Activated T-helper 17 cell treated with anti-CD3 and anti-CD28 coated beads, Interleukin-2, amount 50 U/mL, for 72 hours (primary cell): ENCODE measurements at regions not wholly inside any gene's neighbourhood (a gene's known extent, or its start where the extent isn't known, plus 50 kb on each side); places are given as distances from the start of the nearest gene placed in this dataset.
A peak's percentile ranks its signal among the peaks of the same experiment; 100 is the strongest.

Source experiments
- ATAC-seq: fragments of 150-1000 bp; cut with Tn5 transposase; replicated peaks from 2 replicates; pipeline ENCODE4 v1.10.0; 2021; ENCODE audit warnings: mild to moderate bottlenecking, moderate library complexity
- H3K27ac Mint-ChIP-seq: one replicate; pipeline ENCODE4 v1.8.0; 2022; ENCODE audit warnings: mixed read lengths
- H3K27me3 Mint-ChIP-seq: one replicate; pipeline ENCODE4 v1.8.0; 2022; ENCODE audit warnings: mixed read lengths
- H3K36me3 Mint-ChIP-seq: one replicate; pipeline ENCODE4 v1.8.0; 2022; ENCODE audit warnings: low read depth, mild to moderate bottlenecking, mixed read lengths
- H3K4me1 Mint-ChIP-seq: one replicate; pipeline ENCODE4 v1.8.0; 2022; ENCODE audit warnings: mixed read lengths
- H3K4me3 Mint-ChIP-seq: one replicate; pipeline ENCODE4 v1.8.0; 2022; ENCODE audit warnings: mild to moderate bottlenecking, mixed read lengths
- H3K9me3 Mint-ChIP-seq: one replicate; pipeline ENCODE4 v1.8.0; 2022; ENCODE audit warnings: mixed read lengths

- H3K36me3 Mint-ChIP-seq: no peaks in the 10 kb centered on the region
- peaks cover 4% of the 10 kb centered on the region for H3K9me3 Mint-ChIP-seq
- no peak overlapping the region for H3K27ac Mint-ChIP-seq
- no peak overlapping the region for H3K4me3 Mint-ChIP-seq
- no peak for ATAC-seq
- peaks cover 11% of the 10 kb centered on the region for H3K27me3 Mint-ChIP-seq
- peaks cover 17% of the 10 kb centered on the region for H3K4me1 Mint-ChIP-seq
Observed at GRCh38 chr4:163611182-163611581, 116.7 kb downstream of the TMA16 start.

DNA sequence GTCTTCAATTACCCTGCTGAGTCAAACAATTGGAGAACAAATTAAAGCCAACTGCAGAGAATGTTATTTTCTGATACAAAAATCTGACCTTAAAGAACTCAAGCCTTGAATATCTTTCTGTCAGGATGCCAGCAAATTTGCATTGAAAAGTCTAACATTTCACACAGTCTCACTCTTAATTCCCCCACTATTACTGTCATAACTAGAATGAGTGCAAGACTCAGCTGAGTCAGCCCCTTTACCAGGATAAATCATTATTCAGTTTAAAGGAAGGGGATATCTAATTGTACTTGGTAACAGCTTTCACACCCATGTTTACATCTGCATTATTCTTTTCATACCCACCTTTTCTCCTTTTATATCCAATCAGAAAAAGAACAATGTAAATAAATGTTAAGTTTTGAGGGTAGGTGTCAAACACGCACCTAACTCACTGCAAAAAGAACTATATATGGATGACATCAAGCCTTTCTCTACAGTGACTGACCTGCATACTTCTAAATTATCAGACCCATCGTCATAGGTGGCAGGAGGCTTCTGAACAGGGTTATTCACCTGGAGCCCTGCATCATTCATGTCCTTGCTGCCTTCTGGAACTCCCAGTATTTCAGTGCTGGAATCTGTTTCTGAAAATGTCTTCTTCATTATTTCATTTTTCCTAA lies 117.4 kb downstream of the TMA16 start:
- no peak overlapping the region for H3K4me3 Mint-ChIP-seq
- no peak overlapping the region for H3K27ac Mint-ChIP-seq
- peaks cover 11% of the 10 kb centered on the region for H3K27me3 Mint-ChIP-seq
- no peaks in the 10 kb centered on the region for H3K36me3 Mint-ChIP-seq
- H3K4me1 Mint-ChIP-seq: peaks cover 16% of the 10 kb centered on the region
- H3K9me3 Mint-ChIP-seq: peaks cover 4% of the 10 kb centered on the region
- ATAC-seq: no peak

DNA sequence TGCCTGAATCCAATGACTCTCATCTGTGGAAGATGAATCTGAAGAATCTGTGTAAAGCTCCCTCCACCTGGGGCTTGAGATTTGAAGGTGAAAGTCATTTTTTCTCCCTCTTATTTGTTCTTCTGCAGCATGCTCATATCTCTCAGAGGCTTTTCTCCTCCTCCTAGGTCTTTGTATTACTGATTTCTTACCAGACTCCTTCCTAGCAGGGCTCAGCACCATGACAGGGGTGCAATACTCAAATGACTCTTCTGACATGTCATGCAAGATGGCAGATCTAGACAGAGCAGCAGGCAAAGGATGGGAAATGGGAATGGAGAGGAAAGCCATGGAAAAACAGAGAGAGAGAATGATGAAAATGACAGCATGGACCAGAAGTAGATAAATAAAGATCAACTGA lies 118.3 kb downstream of the TMA16 start:
- Mint-ChIP-seq H3K4me3 (no peak overlapping the region), H3K36me3 (no peaks in the 10 kb centered on the region), H3K27me3 (peaks cover 11% of the 10 kb centered on the region), H3K4me1 (peaks cover 12% of the 10 kb centered on the region), H3K27ac (no peak overlapping the region), H3K9me3 (peaks cover 4% of the 10 kb centered on the region)
- ATAC-seq: no peak

GRCh38 chr4:163613383-163613782 lies 118.9 kb downstream of the TMA16 start:
- ATAC-seq: no peak
- H3K27me3 Mint-ChIP-seq: peaks cover 11% of the 10 kb centered on the region
- H3K4me3 Mint-ChIP-seq: no peak overlapping the region
- H3K27ac Mint-ChIP-seq: no peak overlapping the region
- H3K9me3 Mint-ChIP-seq: peaks cover 4% of the 10 kb centered on the region
- H3K4me1 Mint-ChIP-seq: peaks cover 6% of the 10 kb centered on the region
- H3K36me3 Mint-ChIP-seq: no peaks in the 10 kb centered on the region

GRCh38 chr4:163614866-163615265 lies 120.4 kb downstream of the TMA16 start:
- no peak overlapping the region for H3K27ac Mint-ChIP-seq
- H3K4me3 Mint-ChIP-seq: no peak overlapping the region
- peaks cover 11% of the 10 kb centered on the region for H3K27me3 Mint-ChIP-seq
- no peaks in the 10 kb centered on the region for H3K4me1 Mint-ChIP-seq
- H3K9me3 Mint-ChIP-seq: peaks cover 4% of the 10 kb centered on the region
- H3K36me3 Mint-ChIP-seq: no peaks in the 10 kb centered on the region
- ATAC-seq: no peak

DNA sequence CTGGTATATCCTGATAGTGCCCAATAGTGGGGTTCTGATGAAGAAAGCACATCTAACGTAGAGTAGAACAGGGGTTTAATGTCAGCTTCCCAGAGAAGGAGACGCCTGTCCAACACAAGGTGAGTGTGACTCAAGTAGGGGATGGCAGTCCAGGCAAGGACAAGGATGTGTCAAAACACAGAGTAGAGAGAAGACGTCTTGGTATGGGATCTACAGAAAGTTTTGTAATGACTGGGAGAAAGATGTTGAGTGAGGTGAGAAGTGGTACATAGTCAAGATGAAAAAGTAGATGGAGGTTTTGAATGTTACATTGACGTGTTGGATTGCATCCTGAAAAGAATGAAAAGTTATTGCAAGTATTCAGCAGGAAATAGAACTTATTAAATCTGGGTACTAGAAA lies 124.4 kb downstream of the TMA16 start:
- peaks cover 4% of the 10 kb centered on the region for H3K9me3 Mint-ChIP-seq
- no peak for ATAC-seq
- no peak overlapping the region for H3K4me3 Mint-ChIP-seq
- peaks cover 3% of the 10 kb centered on the region for H3K4me1 Mint-ChIP-seq
- H3K27ac Mint-ChIP-seq: no peak overlapping the region
- no peaks in the 10 kb centered on the region for H3K36me3 Mint-ChIP-seq
- H3K27me3 Mint-ChIP-seq: peaks cover 5% of the 10 kb centered on the region

DNA sequence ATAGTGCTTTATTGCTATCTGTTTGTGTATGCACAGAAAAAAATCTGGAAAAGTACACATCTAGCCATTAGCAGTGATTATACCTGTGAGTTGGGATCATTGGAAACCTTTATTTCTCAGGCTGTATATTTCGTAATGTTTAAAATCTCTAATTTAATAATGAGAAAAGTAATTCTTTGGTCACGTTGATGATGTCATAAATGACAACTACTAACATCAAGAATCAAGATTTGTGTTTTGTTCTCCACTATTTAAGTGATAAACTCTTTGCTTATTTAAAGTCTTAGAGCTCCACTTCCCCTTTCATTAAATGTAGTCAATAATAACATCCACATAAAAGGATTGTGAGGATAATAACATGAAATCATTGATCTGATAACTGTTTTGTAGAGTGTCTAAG lies 126.2 kb downstream of the TMA16 start:
- Mint-ChIP-seq H3K4me1 (peaks cover 21% of the 10 kb centered on the region), H3K27me3 (no peaks in the 10 kb centered on the region), H3K27ac (no peak overlapping the region), H3K9me3 (no peaks in the 10 kb centered on the region), H3K36me3 (no peaks in the 10 kb centered on the region), H3K4me3 (no peak overlapping the region)
- ATAC-seq: no peak

DNA sequence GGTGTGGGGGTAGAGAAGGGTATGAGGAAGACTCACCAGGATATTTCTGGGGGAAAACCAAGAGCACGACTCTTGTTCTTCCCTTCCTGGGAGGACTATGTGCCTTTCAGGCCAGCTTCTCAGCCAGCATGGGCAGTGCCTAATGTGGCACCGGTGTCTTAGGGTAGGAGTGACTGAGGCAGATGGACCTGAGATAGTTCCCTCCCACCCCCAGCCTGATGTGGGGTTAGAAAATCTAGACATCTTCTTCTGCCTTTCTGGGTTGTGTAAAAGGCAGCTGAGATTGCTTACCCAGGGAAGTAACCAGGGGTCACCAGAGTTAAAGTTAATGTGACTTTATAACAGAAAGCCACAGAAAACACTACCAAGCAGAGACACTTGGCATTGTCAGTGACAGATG lies 127.3 kb downstream of the TMA16 start:
- Mint-ChIP-seq H3K4me1 (peaks cover 23% of the 10 kb centered on the region), H3K9me3 (no peaks in the 10 kb centered on the region), H3K27ac (no peak overlapping the region), H3K27me3 (no peaks in the 10 kb centered on the region), H3K4me3 (no peak overlapping the region), H3K36me3 (no peaks in the 10 kb centered on the region)
- no peak for ATAC-seq

- H3K9me3 Mint-ChIP-seq: no peaks in the 10 kb centered on the region
- no peak for ATAC-seq
- no peak overlapping the region for H3K4me3 Mint-ChIP-seq
- H3K27me3 Mint-ChIP-seq: no peaks in the 10 kb centered on the region
- H3K4me1 Mint-ChIP-seq: peaks cover 23% of the 10 kb centered on the region
- no peak overlapping the region for H3K27ac Mint-ChIP-seq
- no peaks in the 10 kb centered on the region for H3K36me3 Mint-ChIP-seq
Observed at GRCh38 chr4:163622379-163623035, 128.0 kb downstream of the TMA16 start.

DNA sequence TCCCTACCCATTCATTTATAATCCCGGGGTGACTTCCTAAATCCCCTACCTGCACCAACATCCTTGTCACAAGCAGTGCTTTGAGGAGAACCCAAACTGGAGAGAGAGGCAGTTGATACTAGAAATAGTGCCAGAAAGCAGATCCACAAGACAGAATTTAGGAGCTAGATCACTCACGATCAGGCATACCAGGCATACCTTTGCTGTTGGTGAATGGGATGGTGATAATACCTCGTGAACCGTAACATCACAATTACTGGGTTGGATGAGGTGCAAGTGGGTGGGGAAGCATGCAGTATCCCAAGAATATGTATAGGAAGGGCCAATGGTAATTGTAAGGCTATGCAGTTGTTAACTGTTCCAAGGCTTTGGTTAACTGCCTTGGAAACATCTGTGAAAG lies 129.3 kb downstream of the TMA16 start:
- H3K27ac Mint-ChIP-seq: no peak overlapping the region
- no peak for ATAC-seq
- H3K4me1 Mint-ChIP-seq: peaks cover 23% of the 10 kb centered on the region
- no peaks in the 10 kb centered on the region for H3K27me3 Mint-ChIP-seq
- no peaks in the 10 kb centered on the region for H3K36me3 Mint-ChIP-seq
- no peaks in the 10 kb centered on the region for H3K9me3 Mint-ChIP-seq
- no peak overlapping the region for H3K4me3 Mint-ChIP-seq

DNA sequence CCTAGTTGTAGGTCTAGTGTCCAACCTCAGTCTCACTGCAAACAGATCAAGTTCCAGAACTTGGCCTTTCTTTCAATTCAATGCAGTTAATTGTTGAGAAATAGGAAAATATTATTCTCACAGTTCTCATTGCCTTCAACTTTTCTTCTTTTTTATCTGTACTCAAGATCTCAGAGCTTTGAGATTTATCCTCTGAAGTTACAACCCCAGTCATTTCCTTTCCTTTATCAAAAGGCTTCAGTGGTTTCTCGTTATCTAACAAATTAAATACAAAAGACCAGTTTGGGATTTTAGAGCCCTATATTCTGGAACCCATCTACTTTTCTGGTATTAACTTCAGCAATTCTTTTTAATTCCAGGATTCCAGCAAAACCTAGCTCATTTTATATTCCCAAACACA lies 130.2 kb downstream of the TMA16 start:
- ATAC-seq: no peak
- H3K4me1 Mint-ChIP-seq: peaks cover 23% of the 10 kb centered on the region
- no peaks in the 10 kb centered on the region for H3K27me3 Mint-ChIP-seq
- H3K27ac Mint-ChIP-seq: peak overlapping the region; percentile 79
- H3K36me3 Mint-ChIP-seq: no peaks in the 10 kb centered on the region
- H3K9me3 Mint-ChIP-seq: no peaks in the 10 kb centered on the region
- H3K4me3 Mint-ChIP-seq: peak overlapping the region; percentile 42

DNA sequence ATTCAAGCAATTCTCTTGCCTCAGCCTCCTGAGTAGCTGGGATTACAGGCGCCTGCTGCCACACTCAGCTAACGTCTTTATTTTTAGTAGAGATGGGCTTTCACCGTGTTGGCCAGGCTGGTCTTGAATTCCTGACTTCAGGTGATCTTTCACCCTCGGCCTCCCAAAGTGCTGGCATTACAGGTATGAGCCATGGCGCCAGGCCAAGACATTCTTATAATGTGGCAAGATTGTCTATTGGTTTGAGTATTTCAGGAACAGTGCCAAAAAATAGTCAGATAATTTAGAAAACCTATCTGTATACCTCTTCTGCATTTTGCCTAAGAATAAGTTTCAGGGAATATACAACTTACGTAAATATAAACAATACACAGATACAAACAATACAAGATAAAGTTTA lies 136.8 kb downstream of the TMA16 start:
- Mint-ChIP-seq H3K27ac (no peak overlapping the region), H3K27me3 (no peaks in the 10 kb centered on the region), H3K4me3 (no peak overlapping the region), H3K9me3 (peaks cover 4% of the 10 kb centered on the region), H3K4me1 (no peaks in the 10 kb centered on the region), H3K36me3 (no peaks in the 10 kb centered on the region)
- ATAC-seq: no peak

DNA sequence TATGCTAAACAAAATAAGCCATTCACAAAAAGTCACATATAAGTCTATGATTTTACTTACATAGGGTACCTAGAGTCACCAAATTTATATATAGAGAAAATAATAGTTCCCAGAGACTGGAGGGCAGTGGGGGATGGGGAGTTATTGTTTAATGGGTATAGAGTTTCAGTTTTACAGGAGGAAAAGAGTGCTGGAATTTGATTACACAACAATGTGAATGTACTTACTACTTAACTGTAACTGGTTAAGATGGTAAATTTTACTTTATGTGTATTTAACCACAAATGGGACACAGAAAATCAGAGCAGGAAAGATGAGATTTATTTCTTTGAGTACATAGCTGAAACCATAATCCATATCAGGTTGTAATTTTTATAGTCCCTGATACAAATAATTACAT lies 144.4 kb downstream of the TMA16 start:
- Mint-ChIP-seq H3K36me3 (no peaks in the 10 kb centered on the region), H3K4me1 (no peaks in the 10 kb centered on the region), H3K9me3 (no peaks in the 10 kb centered on the region), H3K4me3 (no peak overlapping the region), H3K27me3 (no peaks in the 10 kb centered on the region), H3K27ac (no peak overlapping the region)
- no peak for ATAC-seq

DNA sequence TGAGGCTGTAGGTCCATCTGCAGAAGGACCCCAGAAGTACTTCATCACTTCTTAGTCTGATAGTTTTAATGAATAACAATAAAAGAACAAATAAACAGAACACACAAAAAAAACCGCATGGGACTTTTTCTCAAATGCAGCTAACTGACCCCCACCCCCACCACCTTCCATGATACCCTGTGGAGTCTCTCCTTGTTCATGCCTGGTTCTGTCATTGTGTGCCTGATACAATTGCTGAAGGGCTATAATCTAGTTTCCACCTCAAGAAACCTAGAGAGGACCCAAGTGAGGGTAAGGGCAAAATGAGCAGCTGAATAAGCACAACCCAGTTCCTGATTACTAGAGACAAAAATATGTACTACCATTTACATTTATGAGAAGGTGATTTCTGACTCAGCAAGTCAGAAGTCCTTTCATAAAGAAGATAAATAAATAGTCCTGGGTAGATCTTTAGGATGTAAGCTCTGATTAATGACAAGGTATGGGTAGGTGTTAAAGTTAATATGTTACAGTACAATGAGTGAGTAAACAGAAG lies 155.1 kb downstream of the TMA16 start:
- no peak overlapping the region for H3K27ac Mint-ChIP-seq
- no peak for ATAC-seq
- no peaks in the 10 kb centered on the region for H3K36me3 Mint-ChIP-seq
- no peaks in the 10 kb centered on the region for H3K4me1 Mint-ChIP-seq
- peaks cover 10% of the 10 kb centered on the region for H3K9me3 Mint-ChIP-seq
- H3K27me3 Mint-ChIP-seq: no peaks in the 10 kb centered on the region
- no peak overlapping the region for H3K4me3 Mint-ChIP-seq

GRCh38 chr4:163651761-163652160 lies 157.3 kb downstream of the TMA16 start:
- H3K4me1 Mint-ChIP-seq: no peaks in the 10 kb centered on the region
- H3K36me3 Mint-ChIP-seq: no peaks in the 10 kb centered on the region

More at GRCh38 chr4:163651761-163652160, 157.3 kb downstream of the TMA16 start:
- peaks cover 1% of the 10 kb centered on the region for H3K9me3 Mint-ChIP-seq
- H3K27me3 Mint-ChIP-seq: no peaks in the 10 kb centered on the region
- H3K27ac Mint-ChIP-seq: no peak overlapping the region
- no peak overlapping the region for H3K4me3 Mint-ChIP-seq
- no peak for ATAC-seq
